Neural progenitor cell (in vitro differentiated cells): ENCODE measurements at regions not wholly inside any gene's neighbourhood (a gene's known extent, or its start where the extent isn't known, plus 50 kb on each side); places are given as distances from the start of the nearest gene placed in this dataset.

Source experiments
- EZH2 ChIP-seq: fragments of 200-600 bp; sonication (generic); IDR thresholded peaks from 2 replicates; pipeline ENCODE4 v1.6.1; 2017; ENCODE audit warnings: antibody characterized with exemption, mild to moderate bottlenecking, moderate library complexity
- EZH2phosphoT487 ChIP-seq: fragments of 200-600 bp; sonication (generic); IDR thresholded peaks from 2 replicates; pipeline ENCODE4 v1.6.1; 2017; ENCODE audit warnings: antibody characterized with exemption
- TF ChIP-seq, protein P1 (sequence below): fragments of 200-600 bp; sonication (generic); IDR thresholded peaks from 2 replicates; pipeline ENCODE4 v1.5.1; 2017; ENCODE audit warnings: antibody characterized with exemption, mild to moderate bottlenecking

GRCh38 chr20:7520361-7520760 is 419.9 kb downstream of the HAO1 start:
- TF ChIP-seq, protein P1, sequence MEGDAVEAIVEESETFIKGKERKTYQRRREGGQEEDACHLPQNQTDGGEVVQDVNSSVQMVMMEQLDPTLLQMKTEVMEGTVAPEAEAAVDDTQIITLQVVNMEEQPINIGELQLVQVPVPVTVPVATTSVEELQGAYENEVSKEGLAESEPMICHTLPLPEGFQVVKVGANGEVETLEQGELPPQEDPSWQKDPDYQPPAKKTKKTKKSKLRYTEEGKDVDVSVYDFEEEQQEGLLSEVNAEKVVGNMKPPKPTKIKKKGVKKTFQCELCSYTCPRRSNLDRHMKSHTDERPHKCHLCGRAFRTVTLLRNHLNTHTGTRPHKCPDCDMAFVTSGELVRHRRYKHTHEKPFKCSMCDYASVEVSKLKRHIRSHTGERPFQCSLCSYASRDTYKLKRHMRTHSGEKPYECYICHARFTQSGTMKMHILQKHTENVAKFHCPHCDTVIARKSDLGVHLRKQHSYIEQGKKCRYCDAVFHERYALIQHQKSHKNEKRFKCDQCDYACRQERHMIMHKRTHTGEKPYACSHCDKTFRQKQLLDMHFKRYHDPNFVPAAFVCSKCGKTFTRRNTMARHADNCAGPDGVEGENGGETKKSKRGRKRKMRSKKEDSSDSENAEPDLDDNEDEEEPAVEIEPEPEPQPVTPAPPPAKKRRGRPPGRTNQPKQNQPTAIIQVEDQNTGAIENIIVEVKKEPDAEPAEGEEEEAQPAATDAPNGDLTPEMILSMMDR, result no peak
- TF ChIP-seq EZH2phosphoT487 (no peak), EZH2 (no peak)
